GM12892 (cell line): ENCODE measurements at regions not wholly inside any gene's neighbourhood (a gene's known extent, or its start where the extent isn't known, plus 50 kb on each side); places are given as distances from the start of the nearest gene placed in this dataset.

Experiments used
- POLR2A ChIP-seq: IDR thresholded peaks from 2 replicates; pipeline ENCODE4 v1.6.1; 2011; ENCODE audit warnings: low read depth, low read length, control low read depth
- POLR2AphosphoS5 ChIP-seq: IDR thresholded peaks from 2 replicates; pipeline ENCODE4 v1.6.1; 2011; ENCODE audit warnings: low read depth, low read length, control low read depth

DNA sequence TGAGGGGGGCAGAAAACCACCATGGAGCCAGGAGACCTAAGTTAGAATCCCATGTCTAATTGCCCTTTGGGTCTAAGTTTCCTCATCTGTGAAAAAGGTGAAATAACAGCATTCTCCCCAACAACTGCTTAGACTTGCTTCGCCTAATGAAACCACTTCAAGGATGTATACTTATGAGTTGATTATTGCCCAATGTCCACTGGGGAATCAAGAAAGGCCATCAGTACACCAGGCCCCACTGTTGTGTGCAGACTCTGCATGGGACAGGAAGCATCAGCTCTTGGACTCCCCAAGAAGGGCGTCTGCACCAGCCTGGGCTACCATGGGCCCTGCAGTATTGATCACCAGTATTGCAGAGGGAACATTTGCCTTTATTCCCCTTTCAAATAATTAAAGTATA, 189.6 kb downstream of the MAFB start:
- TF ChIP-seq POLR2A (no peak), POLR2AphosphoS5 (no peak)
